GM04503 (cell line): ENCODE measurements at regions not wholly inside any gene's neighbourhood (a gene's known extent, or its start where the extent isn't known, plus 50 kb on each side); places are given as distances from the start of the nearest gene placed in this dataset.
A peak's percentile ranks its signal among the peaks of the same experiment; 100 is the strongest.

ENCODE experiments used
- DNase-seq: peaks from one replicate; pipeline ENCODE4 v3.0.0-alpha.2; 2012; ENCODE audit warnings: low read depth

DNA sequence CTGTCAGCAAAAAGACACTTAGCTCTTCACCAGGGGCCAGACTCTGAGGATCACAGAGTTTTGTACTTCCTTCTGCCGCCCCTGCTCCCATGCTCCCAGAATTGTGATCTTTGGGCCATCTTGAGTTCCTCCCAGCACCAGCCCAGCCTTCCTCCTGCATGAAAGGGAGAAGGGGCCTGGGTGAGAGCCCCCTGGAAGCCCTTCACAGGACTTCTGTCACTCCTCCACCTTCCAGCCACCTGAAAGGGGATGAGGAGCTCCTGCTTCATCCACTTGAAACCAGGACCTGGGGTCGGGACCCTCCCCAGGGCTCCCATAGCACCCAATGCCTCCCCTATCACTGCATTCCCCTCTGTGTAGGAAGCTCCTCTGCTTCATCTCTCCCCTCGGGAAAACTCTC, 174.2 kb downstream of the BUD13 start:
- DNase-seq: no peak

DNA sequence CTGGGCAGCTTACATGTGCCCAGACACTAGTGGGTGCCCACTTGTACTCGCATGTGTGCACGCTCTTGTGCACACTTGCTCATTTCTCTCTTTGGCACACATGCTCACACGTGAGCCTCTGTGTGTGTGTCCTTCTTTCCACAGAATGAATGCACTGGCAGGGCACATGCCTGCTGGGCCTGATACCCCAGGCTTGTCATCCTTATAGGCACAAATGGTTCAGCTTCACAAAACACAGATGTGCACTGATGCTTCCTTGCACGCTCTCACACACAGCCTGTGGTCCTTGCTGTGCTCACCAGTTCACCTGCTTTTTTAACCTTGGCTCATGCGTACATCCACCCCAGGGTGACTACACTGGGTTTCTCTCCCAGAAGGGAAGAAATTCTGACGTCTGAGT, 174.8 kb downstream of the BUD13 start:
- no peak for DNase-seq

GRCh38 chr11:116596346-116597260, 176.2 kb downstream of the BUD13 start:
- no peak for DNase-seq

DNA sequence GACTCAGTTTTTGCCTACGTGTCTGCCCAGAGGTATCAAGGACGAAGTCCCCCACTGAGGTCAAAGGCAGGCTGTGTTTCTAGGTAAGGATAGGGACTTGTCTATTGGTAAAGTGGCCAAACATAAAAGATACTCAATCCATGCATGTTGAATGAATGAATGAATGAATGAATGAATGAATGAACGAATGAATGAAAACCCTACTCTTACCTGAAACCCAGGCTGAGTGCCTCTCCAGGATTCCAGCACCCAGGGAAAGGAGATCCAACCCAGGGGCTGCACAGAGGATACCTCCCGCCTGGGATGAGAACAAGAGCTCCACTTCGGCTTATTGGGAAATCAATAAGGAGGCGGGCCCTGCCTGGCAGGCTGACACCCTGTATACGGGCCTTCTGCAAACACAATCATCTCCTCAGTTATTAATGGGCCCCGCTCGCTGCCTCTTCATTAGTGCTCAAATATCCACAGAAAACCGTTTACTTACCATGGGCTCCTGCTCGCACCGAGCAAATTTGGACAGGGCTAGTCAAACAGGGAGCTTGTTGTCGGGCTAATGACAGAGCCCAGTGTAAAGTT, 177.4 kb downstream of the BUD13 start:
- DNase-seq: no peak

DNA sequence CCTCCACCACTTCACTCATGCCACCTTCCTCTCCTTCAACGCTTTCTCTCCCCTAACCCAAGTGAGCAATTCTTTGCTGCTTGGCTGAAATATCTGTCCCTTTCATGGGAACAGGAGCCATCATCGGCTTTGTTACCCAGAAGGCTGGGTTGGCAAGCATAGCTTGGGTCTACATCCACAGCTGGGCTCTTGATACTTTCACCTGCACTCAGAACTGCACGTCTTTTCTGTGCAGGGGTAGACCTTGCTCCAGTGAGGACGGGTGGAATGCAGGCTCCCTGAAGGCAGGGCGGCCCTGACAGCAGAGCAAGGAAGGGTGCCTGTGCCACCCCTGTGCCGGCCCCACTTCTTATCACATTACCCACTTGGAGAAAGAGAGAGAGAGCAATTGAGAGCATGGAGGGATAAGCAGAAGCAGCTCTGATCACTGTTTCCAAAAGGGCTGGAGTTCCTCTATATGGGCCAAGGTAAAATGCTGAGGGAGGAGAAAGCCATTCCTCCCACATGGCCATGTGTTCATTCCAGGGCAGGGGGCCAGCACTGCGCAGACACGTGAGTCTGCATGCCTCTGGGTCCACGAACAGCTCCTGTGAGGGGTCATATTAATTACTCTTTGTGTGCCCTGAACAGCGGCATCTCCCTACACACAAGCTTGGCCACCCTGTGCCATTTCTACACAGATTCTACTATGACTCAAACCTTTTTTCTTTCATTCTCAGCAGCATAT, 181.8 kb downstream of the BUD13 start:
- DNase-seq: no peak

DNA sequence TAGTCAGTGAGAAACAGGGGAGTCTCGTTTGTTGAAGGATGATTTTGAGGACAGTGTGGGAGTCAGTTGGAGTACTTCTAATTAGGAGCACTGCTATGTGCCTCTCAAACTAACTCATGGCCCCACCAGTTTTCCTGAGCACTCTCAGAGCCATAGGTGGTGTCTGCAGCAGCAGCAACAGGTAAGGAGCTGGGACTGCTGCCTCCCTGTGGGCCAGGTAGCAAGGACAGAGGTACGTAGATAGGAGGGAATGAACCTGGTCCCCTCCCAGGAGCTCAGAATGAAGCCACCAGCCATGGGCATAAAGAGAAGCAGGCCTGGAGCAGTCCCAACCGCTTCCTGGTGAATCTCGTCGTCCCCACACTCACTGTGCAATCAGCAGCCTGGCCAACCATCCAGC, 183.4 kb downstream of the BUD13 start:
- no peak for DNase-seq

- DNase-seq: no peak
Measured at GRCh38 chr11:116586392-116586791, 186.4 kb downstream of the BUD13 start.

GRCh38 chr11:116582571-116582970, 190.2 kb downstream of the BUD13 start:
- DNase-seq: no peak

GRCh38 chr11:116581349-116581748, 191.4 kb downstream of the BUD13 start:
- DNase-seq: no peak

DNA sequence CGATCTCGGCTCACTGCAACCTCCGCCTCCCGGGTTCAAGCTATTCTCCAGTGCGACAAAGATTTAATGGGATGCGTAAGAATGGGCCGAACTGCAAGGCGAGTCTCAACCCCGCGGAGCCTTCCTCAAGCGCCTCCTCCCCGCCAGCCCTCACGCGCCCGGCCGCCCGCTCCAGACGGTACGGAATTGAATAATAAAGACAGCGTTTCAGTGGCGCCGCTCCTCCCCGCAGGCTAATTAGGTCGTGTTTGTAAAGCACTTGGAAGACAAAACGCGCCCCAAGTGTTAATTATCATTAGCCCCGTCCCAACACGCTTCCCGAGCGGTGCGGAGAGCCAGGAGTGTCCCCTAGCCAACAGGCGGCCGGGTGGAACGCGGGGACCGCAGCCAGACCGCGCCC, 192.0 kb downstream of the BUD13 start:
- no peak for DNase-seq

GRCh38 chr11:116579857-116580727, 192.7 kb downstream of the BUD13 start:
- DNase-seq: no peak

DNA sequence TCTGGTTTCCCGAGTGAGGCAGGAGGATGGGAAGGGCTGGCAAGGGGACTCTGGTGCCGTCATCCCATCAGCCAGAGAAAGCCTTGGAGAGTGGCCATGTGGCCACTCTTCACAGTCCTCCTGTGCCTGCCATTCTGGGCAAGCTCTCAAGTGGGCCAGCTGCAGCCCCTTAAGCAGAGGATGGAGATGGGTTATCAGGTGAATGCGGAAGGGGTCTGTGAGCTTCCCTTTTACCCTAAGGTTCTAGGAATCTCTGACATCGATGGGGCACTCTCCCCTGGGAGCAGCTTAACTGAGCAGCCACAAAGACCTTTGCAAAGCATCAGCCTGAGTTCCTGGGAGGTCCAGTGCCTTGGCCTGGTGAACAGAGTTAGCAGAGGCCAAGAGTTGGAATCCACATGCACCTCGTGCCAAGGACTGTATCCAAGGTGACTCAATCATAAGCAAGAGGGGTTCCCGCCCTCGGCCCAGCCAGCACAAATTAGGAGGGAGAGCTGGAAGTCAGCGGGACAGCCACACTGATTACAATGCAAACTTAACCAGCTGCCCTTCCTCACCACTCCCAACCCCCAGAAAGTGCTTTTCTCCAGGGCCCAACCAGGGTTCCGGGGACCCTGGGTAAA, 193.6 kb downstream of the BUD13 start:
- DNase-seq: no peak

DNA sequence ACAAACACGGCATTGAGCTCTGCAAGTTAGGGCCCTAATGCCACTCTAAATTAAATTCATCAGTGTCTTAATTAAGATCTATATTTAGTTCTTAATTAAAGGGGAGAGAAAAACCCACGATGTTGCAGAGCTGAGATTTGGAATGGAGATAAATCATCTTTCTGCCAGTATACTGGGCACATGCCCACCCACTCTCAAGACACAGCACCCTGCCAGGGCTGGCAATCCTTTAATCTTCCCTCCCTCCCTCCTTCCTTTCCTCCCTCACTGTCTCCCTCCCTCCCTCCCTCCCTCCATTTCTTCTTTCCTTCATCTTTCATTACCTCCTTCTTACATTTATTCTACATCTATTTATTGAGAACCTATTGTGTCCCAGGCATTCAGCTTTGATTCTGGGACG, 194.8 kb downstream of the BUD13 start:
- DNase-seq: no peak

DNA sequence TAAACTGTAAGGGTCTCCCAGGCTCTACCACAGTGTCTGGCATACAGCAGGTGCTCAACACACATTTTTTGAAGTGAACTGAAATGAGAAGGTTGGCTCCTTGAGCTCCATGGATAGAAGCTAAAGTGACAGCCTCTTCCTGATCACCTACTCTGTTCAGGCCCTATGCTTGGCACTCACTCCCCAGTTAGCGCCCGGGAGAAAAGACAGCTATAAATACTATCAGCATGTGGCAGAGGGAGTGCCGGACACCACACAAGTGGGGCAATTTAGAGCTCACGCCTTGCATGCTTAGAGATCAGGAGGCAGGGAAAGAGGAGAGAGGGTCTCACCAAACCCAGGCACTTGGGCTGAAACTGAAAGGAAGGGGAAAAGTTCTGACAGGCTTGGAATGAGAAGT, 195.5 kb downstream of the BUD13 start:
- DNase-seq: no peak

GRCh38 chr11:116576526-116576925, 196.3 kb downstream of the BUD13 start:
- no peak for DNase-seq

DNA sequence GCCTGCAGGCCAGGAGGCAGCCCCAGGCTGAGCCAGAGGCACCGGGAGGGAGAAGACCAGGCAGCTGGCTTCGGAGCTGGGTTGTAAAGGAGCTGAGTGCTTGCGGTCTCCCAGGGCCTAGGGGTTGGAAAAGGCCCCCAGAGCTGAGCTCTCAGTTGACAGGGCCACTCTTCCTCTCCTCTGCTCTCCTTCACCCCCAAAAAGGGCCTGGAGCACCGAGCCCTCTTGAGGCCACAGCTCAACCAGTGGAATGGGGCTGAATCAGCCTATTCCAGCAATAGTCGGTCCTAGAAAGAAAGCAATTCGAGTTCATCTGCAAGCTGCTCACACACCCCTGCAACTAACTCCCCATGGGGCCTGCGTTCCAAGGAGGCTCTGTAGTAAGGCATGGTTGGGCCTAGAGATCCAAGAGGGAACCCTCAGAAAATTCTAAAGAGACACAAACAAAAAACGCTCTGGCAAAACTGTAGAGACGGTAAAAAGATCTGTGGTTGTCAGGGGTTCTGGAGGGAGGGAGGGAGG, 205.0 kb downstream of the BUD13 start:
- DNase-seq: no peak

DNA sequence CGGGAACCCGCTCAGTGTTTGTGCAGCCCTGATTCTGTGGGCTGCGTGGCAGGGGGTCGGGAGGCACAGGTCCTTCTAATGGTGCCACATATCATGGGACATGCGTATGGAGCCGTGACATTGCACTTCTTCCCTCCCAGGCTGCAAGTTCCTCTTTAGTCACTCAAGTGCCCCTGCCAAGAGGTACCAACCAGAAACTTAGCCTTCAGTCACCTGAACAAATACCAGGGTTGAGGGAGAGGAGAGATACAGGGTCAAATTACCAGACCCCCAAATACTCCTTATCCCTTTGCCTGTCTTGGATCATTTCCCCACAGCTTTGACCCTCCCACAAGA, 209.1 kb downstream of the BUD13 start:
- DNase-seq: no peak

- no peak for DNase-seq
Measured at GRCh38 chr11:116563028-116563711, 209.6 kb downstream of the BUD13 start.

- no peak for DNase-seq
Measured at GRCh38 chr11:116560589-116560988, 212.2 kb downstream of the BUD13 start.

DNA sequence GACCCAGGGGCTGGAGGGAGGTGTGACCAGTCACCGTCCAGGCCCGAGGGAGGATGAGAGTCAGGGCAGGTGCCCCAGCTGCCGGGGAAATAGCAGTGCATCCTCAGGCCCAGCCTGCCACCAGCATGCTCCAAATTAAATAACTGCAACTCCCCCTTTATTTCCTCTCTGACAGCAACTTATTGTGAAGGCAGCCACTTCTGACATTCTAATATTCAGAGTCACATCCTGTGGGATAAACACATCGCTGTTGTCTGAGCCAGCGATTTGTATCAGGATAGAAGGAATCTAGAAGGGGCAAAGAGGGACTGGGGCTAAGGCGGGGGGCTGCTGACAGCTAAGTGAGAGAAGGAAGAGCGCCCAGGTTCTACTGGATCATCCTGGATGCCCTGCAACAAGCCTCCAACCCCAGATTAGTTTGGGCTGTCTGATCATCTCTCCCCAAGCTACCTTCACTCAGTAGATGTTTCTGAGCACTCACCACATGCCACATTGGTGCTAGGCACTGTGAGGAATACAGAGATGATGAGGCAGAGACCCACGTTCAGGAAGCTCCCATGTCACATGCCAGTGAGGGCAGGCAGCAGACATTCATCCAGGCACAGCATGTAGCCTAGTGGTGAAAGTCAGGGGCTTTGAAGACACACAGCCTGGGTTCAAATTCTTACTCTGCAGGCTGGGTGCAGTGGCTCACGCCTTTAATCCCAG, 214.1 kb downstream of the BUD13 start:
- peak; percentile 49 for DNase-seq
